A549 (cell line): ENCODE measurements at regions not wholly inside any gene's neighbourhood (a gene's known extent, or its start where the extent isn't known, plus 50 kb on each side); places are given as distances from the start of the nearest gene placed in this dataset.

Experiments used
- KDM1A ChIP-seq: fragments of 200-600 bp; sonication (generic); IDR thresholded peaks from 2 replicates; pipeline ENCODE4 v1.6.1; 2016; ENCODE audit warnings: low read depth, mild to moderate bottlenecking
- RARB ChIP-seq: fragments of 250-450 bp; sonication (Bioruptor Pico); IDR thresholded peaks from 2 replicates; pipeline ENCODE4 v1.8.0; 2021; ENCODE audit warnings: mild to moderate bottlenecking, moderate library complexity
- TF ChIP-seq, protein P1 (sequence below): IDR thresholded peaks from 2 replicates; pipeline ENCODE4 v1.6.1; 2012

GRCh38 chr13:59182241-59182640, 981.5 kb downstream of the DIAPH3 start:
- TF ChIP-seq, protein P1, sequence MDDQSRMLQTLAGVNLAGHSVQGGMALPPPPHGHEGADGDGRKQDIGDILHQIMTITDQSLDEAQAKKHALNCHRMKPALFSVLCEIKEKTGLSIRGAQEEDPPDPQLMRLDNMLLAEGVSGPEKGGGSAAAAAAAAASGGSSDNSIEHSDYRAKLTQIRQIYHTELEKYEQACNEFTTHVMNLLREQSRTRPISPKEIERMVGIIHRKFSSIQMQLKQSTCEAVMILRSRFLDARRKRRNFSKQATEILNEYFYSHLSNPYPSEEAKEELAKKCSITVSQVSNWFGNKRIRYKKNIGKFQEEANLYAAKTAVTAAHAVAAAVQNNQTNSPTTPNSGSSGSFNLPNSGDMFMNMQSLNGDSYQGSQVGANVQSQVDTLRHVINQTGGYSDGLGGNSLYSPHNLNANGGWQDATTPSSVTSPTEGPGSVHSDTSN = no peak
- TF ChIP-seq KDM1A = no peak
- TF ChIP-seq RARB = no peak
